ENCODE measurements at regions not wholly inside any gene's neighbourhood (a gene's known extent, or its start where the extent isn't known, plus 50 kb on each side); places are given as distances from the start of the nearest gene placed in this dataset.

GRCh38 chr2:136049991-136050920, 64.8 kb upstream of the DARS1 start:
- TF ChIP-seq, protein P1, sequence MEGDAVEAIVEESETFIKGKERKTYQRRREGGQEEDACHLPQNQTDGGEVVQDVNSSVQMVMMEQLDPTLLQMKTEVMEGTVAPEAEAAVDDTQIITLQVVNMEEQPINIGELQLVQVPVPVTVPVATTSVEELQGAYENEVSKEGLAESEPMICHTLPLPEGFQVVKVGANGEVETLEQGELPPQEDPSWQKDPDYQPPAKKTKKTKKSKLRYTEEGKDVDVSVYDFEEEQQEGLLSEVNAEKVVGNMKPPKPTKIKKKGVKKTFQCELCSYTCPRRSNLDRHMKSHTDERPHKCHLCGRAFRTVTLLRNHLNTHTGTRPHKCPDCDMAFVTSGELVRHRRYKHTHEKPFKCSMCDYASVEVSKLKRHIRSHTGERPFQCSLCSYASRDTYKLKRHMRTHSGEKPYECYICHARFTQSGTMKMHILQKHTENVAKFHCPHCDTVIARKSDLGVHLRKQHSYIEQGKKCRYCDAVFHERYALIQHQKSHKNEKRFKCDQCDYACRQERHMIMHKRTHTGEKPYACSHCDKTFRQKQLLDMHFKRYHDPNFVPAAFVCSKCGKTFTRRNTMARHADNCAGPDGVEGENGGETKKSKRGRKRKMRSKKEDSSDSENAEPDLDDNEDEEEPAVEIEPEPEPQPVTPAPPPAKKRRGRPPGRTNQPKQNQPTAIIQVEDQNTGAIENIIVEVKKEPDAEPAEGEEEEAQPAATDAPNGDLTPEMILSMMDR (IDR thresholded peaks at IDR 0.05; ENCODE audit: low read depth, low read length, poor library complexity, severe bottlenecking) = no peak
- TF ChIP-seq EZH2phosphoT487 (IDR thresholded peaks at IDR 0.05; ENCODE audit: borderline replicate concordance, low read length) = no peak

Data from DOHH2 (cell line).